HG02973 (cell line): ENCODE measurements at regions not wholly inside any gene's neighbourhood (a gene's known extent, or its start where the extent isn't known, plus 50 kb on each side); places are given as distances from the start of the nearest gene placed in this dataset.

Experiments
- ATAC-seq: cut with Tn5 transposase; IDR thresholded peaks from one replicate; pipeline ENCODE4 v1.9.1; 2021; ENCODE audit warnings: moderate library complexity; ENCODE audit not compliant: unreplicated experiment

DNA sequence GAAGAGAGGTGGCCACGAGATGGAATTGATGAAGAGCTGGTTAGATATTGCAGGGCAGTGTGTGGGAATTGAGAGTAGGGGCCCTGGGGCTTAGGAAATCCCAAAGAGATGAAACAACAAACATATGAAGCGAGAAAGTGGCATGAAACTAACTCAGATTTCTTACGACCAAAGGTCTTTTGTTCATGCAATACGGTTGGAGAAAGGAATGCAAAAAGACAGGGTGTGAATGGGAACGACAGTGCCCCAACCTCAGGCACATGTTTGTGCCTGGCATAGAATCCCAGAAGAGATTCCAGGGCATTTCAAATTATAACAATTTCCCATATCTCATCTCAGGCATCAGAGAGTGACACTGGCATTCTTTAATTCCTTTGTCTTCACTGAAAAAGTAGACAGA lies 199.2 kb downstream of the ACTL7B start:
- no peak for ATAC-seq

GRCh38 chr9:108655818-108656217 lies 200.0 kb downstream of the ACTL7B start:
- ATAC-seq, result no peak

DNA sequence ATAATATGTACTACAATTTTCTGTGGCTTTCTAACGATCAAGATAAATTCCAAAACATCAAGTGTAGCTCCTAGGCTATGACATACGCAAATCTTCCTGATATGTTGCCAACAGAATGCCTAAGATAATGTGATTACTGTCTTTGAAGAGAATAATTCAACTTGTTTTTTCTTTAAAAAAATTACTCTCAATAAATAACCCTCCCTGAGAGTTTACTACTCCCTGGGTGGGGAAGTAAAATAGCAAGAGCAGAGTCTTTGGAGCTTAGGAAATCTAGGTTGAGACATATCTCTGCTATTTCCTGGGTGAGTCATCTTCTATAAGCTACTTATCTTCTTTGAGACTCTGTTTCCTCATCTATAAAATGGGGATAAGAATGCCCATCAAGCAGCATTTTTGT lies 201.2 kb downstream of the ACTL7B start:
- ATAC-seq, result no peak

- no peak for ATAC-seq
Measured at GRCh38 chr9:108652851-108653250, 202.9 kb downstream of the ACTL7B start.

- no peak for ATAC-seq
Measured at GRCh38 chr9:108650826-108651225, 205.0 kb downstream of the ACTL7B start.

GRCh38 chr9:108645520-108645919 lies 210.3 kb downstream of the ACTL7B start:
- no peak for ATAC-seq

- no peak for ATAC-seq
Measured at GRCh38 chr9:108643731-108644510, 211.9 kb downstream of the ACTL7B start.

DNA sequence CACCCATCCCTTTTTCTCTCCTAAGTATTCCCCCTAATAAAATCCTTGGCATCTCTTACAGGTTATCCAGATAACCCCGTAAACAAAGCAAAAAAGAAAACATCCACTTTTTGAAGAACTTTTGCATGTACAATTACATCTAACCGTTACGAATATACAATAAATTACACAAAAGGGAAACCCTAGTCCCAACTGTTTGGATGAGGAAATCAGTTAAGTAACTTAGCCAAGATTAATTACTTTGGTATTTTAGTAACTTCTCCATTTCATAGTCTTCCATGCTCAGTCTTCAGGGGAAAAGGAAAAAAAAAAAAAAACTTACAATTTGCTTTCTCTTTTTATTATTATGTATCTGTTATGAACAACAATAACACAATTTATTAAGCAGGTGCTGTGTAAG lies 212.9 kb downstream of the ACTL7B start:
- no peak for ATAC-seq

- no peak for ATAC-seq
Measured at GRCh38 chr9:108640230-108640629, 215.6 kb downstream of the ACTL7B start.

DNA sequence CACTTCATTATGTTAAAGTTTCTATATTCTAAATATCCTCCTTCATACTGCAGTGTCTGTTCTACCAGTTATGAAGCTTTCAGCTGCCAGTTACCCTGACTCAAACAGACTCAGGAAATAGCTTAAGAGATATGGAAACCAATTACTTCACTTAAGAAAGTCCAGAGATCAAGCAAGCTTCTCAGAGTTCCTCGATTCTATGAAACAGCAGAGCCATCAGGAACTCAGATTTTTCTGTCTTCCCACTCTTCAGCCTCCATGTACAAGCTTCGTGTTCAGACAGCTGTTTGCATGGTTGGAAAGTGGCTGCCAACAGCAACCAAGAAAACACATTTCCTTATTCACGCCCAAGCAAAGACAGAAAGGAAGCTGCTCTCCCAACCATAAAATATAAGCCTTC lies 216.1 kb downstream of the ACTL7B start:
- ATAC-seq, result no peak

DNA sequence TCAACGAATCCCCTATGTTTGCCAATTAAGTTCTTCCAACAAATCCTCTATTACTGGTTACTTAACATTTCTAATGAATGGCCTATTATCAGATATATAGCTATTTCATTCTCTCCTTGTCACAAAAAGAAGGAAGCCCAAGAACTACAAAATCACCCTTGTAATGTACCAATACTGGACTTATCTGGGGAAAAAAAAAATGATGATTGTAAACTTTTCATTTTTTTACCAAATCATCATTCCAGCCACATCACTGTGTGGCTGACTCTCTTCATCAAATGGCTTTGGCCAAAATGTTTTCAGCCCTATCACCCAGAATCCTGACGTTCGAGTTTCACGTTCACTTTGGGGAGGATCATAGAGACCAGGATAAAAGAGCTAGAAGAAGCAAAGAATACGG lies 216.7 kb downstream of the ACTL7B start:
- no peak for ATAC-seq

GRCh38 chr9:108637340-108637739 lies 218.4 kb downstream of the ACTL7B start:
- no peak for ATAC-seq

DNA sequence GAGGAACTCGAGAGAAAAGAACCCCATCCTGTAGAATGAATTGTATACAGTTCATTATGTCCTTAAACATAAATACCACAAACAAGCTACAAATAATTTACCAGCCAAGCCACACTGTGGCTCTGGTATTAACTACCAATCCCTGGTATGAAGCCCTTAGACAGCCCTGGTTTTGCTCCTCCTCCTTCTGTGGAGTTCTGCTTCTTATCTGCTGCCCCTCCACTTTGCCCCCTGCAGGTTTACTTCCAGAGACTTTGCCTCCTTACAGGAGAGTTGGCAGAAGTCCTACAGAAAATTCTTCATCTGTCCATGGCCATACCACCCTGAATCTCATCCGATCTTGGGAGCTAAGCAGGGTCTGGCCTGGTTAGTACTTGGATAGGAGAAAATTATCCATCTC lies 219.8 kb downstream of the ACTL7B start:
- ATAC-seq, result no peak

- ATAC-seq, result no peak
Measured at GRCh38 chr9:108634672-108635462, 220.9 kb downstream of the ACTL7B start.

GRCh38 chr9:108634204-108634603 lies 221.6 kb downstream of the ACTL7B start:
- ATAC-seq, result no peak

- no peak for ATAC-seq
Measured at GRCh38 chr9:108631496-108632285, 224.1 kb downstream of the ACTL7B start.

DNA sequence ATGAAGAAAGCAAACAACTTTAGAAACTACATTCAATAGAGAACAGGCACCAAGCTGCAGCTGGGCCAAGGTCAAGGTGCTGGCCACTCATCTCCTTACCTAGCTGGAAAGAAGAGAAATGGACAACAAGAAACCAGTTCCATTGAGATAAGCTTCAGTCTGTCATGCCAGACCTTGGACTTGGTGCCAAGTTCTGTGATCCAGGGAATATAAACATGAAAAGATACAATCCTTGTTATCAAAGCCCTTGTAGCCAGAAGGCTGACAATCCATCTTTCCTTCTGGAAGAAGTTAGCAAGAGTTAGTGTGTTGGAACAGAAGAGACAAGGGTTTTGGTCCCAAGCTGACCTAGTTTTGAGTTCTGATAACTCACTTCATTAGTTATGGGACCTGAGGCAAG lies 227.5 kb downstream of the ACTL7B start:
- no peak for ATAC-seq

DNA sequence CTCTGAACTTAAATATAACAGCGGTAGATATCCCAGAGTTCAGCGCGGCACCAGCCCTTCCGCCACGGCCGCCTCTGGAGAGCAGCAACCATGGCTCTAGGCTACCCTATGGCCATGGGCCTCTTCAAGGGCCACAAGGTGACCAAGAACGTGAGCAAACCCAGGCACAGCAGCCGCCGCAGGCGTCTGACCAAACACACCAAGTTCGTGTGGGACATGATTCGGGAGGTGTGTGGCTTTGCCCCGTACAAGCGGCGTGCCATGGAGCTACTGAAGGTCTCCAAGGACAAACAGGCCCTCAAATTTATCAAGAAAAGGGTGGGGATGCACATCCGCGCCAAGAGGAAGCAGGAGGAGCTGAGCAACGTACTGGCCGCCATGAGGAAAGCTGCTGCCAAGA lies 229.0 kb downstream of the ACTL7B start:
- no peak for ATAC-seq

DNA sequence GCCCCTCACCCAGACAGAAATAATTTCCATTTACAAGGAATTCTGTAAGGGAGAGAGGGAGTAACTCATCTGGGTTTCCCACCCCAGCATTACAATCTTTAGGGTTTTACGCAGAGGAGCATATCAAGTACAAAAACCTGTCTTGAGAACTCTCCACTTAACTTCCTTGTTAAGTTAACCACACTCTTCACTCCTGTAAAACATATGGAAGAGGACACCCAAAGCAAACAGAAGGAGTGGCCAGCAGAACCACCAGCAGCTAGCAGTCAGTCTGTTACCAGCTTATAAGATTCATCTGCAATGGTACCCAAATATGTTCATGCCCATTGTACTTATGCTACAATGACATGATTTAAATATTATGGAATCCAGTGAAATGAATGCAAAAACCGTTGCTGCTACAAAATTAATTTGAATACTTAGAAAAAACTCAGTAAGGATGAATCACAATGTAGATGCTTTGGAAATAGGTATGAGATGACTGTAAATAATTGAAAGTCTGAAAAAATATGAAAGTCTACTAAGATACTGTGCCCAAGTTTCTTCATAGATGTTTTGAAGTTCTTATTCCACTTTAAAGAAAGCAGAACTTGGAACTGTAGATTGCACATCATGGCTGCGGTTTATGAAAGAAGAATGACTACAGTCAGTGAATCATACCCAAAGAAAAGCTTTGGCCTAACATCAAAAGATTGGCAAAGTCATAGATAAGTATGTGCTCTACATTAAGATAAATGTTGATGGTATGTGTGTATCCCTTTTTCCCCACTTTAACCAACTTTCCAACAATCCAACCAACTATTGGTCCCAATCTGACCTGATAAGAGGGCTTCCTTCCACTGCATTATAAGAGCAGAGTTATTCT lies 233.6 kb downstream of the ACTL7B start:
- no peak for ATAC-seq

DNA sequence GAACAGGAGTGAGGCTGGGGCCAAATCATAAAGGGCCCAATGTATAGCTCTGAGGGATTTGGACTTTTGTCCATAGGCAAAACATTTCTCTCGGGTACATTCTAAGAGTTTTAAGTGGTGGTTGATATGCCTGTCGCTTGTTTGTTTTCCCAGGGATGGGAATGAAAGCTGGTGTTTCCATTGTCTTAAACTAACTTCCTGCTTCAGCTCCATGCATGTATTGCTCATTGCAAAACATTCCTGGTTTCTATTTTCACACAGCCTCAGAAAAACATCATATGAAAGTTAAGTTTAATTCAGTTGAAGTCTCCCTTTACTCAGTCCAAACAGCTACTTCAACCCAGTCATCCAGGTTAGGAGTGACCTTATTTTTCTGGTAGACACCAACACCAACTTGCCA lies 235.0 kb downstream of the ACTL7B start:
- ATAC-seq, result no peak
